Renal pelvis (tissue), 1 donor: ENCODE measurements at regions not wholly inside any gene's neighbourhood (a gene's known extent, or its start where the extent isn't known, plus 50 kb on each side); places are given as distances from the start of the nearest gene placed in this dataset.
"Not testable (repeated sequence)": the region's sequence is repeated elsewhere in the genome, so short reads cannot be mapped to it uniquely, and the experiment has no call there.

ENCODE experiments used
- DNase-seq: peaks from one replicate; pipeline ENCODE4 v3.0.0-alpha.2; 2013

DNA sequence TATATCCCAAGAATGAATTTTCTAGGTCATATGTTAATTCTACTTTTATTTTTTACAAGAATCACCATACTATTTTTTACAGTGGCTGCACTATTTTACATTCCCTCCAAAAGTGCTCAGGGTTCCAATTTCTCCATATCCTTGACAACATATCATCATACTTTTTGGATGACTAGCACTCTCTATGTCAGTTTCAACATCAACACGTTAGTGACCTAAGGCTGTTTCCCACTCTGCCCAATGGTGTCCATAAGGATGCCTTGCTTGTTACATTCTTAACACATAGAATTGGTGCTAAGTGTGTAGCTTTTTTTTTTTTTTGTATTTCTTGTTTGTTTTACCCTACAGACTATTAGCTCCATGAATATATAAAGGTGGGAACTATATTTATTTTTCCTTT lies 175.4 kb downstream of the PCDH10 start:
- no peak for DNase-seq

DNA sequence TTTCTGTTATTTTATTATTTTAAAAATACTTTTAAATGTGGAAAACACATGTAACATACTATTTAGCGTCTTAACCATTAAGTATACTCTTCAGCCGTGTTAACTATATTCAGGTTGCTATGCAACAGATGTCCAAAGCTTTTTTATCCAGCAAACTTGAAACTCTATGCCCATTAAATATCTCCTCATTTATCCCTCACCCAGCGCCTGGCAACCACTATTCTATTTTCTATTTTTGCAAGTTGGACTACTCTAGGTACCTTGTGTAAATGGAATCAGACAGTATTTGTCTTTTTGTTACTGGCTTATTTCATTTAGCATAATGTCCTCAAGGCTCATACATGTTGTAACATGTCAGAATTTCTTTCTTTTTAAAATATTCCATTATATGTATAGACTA lies 174.6 kb downstream of the PCDH10 start:
- no peak for DNase-seq

DNA sequence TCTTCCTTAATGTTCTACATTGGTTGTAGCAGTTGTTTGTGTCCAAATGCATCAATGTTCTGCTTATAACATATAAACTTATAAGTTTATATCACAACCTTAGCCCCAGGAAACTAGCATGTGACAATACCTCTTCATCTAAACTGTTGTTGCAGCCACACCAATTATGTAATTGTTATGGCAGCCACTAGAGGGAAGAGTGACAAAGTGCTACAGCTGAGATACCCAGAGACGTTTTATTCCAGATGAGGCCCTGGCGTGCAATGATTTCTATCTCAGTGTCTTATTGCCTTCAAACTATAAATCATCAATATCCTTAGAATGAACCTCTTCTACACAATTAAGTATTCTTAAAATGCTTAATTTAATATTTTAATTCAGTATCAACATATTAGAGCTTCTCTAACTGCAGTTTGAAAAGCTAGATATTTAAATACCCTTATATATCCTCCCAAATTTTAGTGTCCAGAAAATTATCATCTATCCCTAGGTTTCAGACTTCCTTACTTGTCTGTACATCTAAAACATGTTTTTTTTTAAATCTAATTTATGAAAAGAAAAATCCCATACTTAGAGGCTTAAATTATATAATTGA lies 171.6 kb downstream of the PCDH10 start:
- DNase-seq = peak; percentile 27

DNA sequence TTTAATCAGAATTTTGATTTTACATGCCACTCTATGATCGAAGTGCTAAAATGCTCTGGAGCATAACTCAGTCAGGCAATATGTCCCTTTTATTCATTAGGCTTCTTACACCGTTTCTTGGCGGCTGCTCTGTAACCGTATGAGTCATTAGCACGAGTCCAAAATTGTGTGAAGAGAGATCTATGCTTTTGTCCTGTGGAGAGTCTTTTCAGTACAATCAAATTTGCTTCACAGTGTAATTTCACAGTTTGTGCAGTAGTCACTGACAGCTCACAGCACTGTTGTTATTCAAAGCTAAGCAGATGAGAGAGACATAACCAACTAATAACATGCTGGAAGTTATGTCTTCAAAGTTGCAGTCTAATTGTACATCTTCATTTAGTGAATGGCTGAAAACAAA lies 167.8 kb downstream of the PCDH10 start:
- DNase-seq = no peak

DNA sequence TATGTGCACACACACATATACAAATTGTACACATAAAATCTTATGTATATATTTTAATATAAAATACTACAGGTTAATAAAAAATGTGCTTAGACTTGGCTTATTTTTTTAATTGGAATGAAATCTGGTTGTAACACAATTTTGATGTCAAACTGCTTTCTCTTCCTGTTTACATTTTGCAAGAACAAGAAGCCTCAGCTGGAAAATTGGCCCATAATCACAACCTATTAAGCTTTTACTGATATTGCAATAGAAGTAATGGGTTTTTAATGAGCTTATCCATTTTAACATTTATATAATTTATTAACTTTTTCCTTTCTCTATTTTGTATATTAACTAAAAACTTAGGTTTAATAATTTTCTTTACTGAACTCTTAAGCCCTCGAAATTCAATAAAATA lies 165.9 kb downstream of the PCDH10 start:
- DNase-seq = peak; percentile 1

DNA sequence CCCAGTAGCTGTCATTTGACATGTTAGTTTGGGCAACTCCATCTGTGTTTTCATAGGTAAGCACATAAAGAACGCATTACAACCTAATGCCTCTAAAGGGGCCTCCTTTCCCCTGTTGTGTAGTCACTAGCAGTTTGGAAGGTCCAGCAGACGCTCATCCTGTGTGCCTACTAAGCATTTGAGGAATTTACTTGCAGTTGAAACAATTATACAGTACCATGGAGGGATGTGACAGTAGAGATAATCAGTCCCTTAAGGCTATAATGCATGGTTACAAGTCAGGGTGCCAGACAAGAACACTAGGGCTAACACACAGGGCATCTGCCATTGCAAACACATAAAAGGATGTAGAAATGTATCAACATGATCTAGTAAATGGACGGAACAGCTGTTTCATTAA lies 138.3 kb downstream of the PCDH10 start:
- DNase-seq = no peak

DNA sequence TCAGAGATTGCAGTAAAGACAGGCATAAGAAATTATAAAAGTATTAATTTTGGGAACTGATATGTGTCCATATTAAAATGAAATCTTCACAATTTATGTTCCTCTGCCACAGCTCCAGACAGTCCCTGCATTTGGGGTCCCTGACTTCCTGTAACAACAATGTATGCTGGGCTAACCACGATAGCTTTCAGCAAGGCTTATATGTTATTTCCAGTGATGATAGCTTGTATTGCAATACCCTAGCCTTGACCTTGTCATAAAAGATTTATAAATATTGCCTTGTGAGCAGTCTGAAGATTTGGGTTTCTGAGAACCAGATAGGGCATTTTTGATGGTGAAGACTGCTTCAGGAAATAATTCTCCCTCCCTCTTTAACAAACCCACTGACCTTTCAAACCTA lies 129.5 kb downstream of the PCDH10 start:
- DNase-seq = no peak

DNA sequence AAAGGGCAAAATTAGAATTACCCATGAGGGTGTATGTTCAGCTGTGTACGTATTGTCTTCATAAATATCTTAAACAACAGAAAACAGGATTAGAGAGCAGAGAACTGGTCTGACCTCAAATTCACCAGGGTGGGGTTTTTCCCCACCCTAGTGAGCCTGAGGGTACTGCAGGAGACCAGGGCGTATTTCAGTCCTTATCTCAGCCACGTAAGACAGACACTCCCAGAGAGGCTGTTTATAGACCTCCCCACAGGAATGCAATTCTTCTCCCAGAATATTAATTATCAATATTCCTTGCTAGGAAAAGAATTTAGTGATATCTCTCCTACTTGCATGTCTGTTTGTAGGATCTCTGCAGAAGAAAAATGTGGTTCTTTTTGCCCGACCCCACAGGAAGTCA lies 128.8 kb downstream of the PCDH10 start:
- not testable (repeated sequence) for DNase-seq

DNA sequence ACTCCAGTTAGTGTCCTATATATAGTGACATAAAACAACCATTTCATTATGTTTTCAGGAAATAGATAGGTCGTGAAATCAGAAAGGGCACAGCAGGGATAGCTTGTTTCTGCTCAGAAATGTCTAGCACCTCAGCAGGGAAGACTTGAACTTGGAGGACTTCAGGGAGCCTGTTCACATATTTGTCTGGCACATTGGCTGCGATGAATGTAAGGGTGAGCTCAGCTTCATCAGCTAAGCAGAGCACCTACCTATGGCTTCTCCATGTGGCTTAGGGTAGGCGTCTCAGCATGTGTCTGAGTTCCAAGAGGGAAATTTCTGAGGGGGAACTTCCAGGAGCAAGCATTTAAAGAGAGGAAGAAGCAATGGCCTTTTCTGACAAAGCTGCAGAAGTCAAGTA lies 126.2 kb downstream of the PCDH10 start:
- DNase-seq = no peak

DNA sequence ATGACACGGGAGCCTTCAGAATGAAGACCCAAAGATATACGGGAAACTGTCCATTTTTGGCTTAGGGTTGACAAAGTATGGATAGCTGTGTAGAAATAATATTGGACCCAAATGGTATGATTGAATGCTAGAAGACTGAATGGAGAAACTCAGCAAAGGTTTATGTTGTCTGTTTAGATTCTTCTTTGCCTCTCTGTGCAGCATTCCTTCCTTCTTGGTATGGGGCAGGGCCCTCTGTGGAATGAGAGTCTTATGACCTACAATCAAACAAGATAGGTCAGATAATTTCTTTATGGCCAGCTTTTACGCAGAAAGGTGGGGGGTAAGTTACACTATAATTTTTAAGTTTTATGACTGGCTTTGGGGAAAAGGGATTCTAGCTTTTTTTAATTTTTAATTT lies 124.3 kb downstream of the PCDH10 start:
- DNase-seq = no peak

DNA sequence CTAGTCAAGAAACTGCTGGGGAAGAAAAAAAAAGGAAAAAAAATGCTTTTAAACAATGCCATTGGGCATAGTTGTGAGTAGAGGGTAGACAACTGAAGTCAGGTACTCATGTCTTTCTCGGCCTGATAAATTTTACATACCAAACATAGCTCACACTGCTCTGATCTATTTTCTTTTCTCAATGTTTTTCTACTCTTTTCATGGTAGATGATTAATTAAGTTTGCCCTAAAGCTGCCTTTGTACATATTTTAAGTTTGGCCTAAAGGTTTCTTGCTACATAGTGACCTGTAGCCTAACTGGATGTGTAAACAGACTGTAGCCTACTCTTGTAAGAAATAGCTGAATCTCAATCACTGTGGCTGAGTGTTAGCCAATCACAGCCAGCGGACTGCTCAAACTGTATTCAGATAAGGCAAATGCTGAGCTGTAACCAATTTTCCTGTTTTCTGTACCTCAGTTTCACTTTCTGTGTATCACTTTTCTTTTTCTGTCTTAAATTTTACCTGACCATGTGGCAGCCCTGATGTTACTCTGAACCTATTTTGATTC lies 121.0 kb downstream of the PCDH10 start:
- DNase-seq = no peak

DNA sequence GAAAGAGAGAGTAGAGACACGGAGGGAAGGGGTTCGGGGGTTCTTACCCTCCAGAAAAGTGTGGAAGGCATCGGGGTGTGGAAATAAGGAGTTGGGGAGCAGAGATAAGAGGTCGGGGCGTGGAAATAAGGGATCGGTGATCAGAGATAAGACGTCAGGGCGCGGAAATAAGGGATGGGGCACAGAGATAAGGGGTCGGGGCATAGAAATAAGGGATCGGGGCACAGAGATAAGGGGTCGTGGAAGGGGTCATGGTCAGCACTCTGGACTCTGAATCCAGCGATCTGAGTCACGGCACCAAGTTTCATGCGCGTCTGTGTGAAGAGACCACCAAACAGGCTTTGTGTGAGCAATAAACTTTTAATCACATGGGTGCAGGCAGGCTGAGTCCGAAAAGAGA lies 119.1 kb downstream of the PCDH10 start:
- DNase-seq = no peak

DNA sequence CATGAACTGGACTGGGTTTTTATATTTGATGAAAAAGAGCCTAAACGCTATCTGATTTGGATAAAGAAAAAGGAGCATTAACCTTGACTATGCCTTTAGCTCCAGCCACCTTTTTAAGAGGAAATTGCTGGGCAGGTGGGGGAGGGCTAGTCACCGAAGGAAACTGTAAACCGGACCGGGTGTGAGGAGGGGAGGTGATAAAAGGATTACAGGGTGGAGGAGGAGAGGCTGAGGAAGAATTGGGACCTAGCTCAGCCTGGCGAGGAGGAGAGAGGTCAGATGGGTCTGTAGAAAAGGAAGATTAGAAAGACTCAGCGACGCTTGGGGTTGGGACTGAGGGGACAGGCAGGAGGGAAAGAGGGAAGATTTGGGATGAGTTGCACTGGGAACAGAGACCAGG lies 118.4 kb downstream of the PCDH10 start:
- DNase-seq = not testable (repeated sequence)

DNA sequence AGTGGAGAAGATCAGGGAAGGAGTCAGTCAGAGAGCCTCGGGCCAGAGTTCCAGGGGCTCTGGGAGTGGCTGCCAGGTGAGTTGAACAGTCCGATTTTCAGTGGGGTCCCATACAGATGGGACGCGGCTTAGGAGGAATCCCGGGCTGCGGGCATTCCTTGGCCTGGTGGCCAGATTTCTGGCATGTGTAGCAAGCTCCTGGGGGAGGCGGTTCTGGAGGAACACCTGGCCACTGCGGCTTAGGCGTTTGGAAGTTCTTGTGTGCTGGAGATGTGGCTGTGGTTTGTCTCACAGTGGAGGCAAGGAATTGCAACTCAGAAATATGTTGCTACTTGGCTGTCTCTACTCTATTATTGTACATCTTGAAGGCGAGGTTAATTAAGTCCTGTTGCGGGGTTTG lies 117.9 kb downstream of the PCDH10 start:
- DNase-seq = not testable (repeated sequence)

DNA sequence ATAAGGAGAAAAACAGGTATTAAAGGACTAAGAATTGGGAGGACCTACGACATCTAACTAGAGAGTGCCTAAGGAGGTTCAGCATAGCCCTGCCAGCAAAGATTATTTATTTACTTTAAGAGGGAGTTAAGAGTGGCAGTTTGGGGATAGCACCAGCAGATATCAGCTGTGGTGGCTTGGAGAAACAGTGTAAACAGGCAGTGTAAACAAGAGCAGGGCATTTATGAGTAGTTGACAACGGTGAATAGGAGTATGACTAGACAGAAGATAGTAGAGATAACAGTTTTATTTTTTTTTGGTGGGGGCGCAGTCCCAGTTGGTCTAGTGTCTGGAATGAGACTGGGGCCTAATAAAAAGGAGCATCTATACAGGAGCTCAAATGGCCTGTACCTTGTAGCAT lies 115.2 kb downstream of the PCDH10 start:
- not testable (repeated sequence) for DNase-seq

DNA sequence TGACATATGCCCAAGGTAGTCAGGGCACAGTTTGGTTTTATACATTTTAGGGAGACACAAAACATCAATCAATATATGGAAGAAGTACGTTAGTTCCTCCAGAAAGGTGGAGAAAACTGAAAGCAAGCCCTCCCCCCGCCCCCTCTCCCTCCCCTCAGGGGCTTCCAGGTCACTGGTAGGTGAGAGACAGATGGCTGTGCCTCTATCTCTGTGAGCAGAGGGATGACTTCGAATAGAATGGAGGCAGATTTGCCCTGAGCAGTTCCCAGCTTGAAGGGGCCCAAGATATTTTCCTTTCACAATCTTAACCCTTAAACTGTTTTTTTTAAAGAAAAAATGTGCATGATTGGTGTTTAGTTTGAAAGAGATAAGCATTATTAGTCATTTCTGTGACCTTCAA lies 114.0 kb downstream of the PCDH10 start:
- DNase-seq = no peak

DNA sequence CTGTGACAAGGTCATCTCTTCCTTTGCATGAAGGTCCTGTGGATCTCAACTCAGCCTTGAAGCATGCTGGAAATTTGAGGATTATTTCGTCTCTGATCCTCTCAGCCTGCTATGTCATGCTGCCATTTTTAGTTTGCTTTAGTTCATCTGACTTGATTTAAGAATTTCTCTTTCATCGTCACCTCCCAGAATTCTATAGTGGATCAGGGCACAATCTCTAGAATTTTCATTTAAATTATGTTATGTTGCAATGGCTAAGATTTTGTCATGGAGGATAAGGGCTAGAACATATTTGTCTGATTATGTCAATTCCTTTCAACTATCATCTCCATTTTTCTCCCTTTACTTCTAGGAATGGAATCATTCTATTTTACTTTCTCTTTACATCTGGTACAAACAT lies 98.8 kb downstream of the PCDH10 start:
- DNase-seq = no peak

DNA sequence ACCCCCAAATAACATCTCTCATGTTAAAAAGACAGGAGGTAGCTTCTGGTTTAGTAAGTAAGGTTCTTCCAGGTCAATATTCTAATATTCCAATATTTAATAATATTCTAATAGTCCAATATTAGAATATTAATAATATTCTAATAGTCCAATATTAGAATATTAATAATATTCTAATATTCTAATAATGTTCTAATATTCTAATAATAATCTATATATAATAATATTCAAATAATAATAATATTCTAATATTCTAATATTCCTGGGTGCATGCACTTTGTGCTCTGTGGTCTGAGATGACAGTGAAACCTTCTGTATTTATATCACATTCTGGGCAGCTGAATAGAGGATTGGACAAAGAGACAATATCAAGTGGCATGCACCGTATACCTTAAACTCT lies 96.1 kb downstream of the PCDH10 start:
- DNase-seq = no peak
